ENCODE measurements at regions not wholly inside any gene's neighbourhood (a gene's known extent, or its start where the extent isn't known, plus 50 kb on each side); places are given as distances from the start of the nearest gene placed in this dataset.
"Not testable (repeated sequence)": the region's sequence is repeated elsewhere in the genome, so short reads cannot be mapped to it uniquely, and the experiment has no call there.

DNA sequence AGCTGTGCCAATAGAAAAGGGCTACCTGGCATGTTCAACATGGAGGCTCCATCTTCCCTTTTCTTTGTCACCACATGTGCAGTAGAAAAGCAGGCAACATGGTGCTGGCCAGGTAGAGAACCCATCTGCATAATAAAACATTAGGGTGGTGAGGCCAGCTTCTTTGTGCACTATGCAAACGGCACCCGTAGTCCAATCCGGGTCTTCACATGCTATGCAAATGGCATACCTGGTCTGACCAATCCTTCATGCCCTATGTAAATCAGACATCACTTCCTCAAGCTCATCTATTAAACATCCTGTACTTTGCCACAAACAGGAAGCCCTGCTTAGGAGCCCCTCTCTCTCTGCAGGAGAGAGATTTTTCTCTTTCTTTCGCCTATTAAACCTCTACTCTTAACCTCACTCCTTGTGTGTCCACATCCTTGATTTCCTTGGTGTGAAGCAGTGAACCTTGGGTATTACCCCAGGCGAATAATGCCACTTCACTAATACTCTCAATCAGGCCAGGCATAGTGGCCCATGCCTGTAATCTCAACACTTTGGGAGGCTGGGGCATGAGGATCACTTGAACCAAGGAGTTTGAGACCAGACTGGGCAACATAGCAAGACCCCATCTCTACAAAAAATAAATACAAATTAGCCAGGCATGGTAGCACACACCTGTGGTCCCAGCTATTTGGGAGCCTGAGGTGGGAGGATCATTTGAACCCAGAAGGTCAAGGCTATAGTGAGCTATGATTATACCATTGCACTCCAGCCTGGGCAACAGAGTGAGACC lies 111.3 kb upstream of the MRI1 start:
- no peak for DNase-seq (ENCODE audit: low spot score)

DNA sequence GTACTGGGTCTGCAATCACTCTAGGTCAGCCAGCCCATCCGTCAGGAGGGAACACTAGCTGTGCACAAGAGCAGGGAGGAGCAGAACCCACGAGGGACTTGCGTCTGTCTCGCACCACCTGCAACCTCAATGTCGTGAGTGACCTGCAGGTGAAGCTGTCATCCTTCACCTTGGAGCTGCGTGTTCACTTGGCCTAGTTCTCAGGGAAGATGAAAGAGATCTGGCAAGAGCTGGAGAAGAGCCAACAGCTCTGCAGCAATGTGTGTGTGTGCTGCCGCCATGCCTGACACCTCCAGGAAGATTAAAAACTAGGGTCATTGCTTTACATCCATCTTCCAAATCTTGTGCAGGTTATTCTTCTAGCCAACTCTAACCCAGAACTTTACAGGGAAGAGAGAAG lies 117.6 kb upstream of the MRI1 start:
- no peak for DNase-seq (ENCODE audit: low spot score)

DNA sequence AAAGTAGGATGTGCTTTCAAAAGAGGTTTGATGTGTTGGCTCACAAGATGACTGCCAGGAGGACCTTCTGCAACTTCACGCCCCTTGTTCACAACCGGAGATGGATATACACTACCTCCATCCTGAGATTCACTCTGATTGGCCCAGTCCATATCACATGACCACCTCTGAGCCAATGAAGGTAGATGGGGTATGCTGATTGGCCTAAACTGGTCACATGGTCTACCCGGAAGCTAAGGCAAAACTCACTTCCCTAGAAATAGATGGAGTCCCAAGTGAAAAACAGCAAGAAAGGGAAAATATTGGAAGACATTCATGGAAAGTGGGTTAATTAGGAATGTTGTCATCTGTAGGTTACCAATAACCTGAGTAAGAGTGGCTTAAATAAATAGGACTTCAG lies 119.7 kb upstream of the MRI1 start:
- DNase-seq (ENCODE audit: low spot score), result peak; percentile 18

DNA sequence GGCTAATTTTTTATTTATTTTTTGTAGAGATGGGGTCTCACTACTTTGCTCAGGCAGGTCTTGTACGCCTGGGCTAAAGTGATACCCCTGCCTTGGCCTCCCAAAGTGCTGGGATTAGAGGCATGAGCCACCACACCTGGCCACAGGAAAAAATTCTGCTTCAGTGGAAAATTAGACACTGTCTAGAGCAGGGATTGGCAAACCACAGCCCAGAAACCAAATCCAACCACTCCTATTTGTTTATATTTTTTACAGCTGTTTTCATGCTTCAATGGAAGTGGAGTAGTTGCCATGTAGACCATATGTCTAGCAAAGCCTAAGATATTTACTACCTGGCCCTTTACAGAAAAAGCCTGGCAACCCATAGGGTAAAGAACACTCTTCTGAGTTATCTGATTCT lies 123.7 kb upstream of the MRI1 start:
- no peak for DNase-seq (ENCODE audit: low spot score)

DNA sequence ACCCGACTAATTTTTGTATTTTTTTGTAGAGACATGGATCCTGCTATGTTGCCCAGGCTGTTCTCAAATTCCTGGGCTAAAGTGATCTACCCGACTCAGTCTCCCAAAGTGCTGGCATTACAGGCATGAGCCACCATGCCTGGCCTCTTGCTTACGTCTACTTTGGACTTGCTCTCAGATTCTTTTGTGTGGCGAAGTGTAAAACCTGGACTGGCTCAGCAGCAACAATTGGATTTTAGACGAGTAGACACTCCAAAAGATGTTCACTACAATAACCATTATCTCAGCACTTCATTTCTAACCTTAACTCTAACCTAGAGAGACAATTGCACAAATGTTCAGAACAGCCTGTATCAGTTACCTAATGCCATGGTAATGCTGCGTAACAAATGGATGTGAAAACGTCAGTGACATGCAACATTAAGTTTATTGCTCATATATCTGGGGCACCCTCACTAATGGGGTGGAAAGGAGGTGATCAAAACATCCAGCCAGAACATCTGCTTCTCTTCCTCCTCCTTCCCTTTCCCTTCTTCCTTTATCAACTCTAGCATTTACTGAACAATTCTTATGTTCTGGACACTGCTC lies 124.9 kb upstream of the MRI1 start:
- DNase-seq (ENCODE audit: low spot score), result no peak

DNA sequence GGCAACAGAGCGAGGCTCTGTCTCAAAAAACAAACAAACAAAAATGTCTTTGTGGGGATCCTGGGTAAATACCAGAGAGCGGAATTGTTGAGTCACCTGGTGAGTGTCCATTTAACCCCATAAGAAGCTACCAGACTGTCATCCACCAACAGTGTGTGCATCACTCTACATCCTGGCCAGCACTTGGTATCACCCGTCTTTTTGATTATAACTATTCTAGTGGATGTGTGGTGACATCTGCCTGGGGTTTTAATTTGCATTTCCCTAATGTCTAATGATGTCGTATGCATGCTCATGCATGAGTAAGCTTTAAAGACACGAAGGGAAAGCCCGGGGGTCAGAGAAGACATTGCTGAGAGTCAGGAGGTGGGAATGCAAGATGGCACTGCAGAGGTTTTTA lies 126.7 kb upstream of the MRI1 start:
- DNase-seq (ENCODE audit: low spot score), result no peak

DNA sequence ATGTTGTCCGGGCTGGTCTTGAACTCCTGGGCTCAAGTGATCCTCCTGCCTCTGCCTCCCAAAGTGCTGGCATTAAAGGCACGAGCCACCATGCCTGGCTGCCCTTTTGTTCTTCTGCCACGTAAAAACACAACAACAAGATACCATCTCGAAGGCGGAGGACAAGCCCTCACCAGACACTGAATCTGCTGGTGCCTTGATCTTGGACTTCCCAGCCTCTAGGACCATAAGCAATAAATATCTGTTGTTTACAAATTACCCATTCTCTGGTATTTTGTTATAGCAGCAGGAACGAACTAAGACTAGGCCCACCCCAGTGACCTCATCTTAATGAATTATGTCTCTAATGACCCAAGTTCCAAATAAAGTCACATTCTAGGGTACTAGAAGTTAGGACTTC lies 128.4 kb upstream of the CACNA1A start:
- DNase-seq (ENCODE audit: low spot score), result no peak

DNA sequence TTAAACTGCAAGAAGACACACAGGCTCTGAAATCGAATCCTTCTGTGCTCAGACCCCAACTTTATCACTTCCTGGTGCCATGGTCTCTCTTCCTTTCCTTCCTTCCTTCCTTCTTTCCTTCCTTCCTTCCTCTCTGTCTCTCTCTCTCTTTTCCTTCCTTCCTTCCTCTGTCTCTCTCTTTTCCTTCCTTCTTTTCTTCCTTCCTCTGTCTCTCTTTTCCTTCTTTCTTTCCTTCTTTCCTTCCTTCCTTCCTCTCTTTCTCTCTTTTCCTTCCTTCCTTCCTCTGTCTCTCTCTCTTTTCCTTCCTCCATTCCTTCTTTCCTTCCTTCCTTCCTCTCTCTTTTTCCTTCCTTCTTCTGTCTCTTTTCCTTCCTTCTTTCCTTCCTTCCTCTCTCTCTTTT lies 127.2 kb upstream of the CACNA1A start:
- DNase-seq (ENCODE audit: low spot score), result no peak

DNA sequence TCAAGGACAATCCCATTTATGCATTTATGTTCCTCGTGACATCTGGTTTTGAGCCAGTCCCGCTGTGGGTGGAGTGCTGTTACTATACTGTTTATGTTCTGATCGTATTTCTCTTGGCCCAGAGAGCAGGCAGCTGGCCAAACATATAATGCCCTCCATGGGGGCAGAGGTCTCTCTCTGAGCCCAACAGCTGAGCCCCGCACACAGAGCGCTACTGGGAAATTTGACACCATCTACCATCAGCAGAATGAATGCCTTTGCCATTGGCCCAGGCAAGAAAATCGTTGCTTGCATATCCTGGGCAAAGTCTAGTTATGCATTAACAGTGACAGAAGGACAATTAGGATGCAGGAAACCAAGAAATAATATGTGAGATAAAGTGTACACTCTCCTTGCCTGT lies 126.8 kb upstream of the CACNA1A start:
- DNase-seq (ENCODE audit: low spot score), result no peak

DNA sequence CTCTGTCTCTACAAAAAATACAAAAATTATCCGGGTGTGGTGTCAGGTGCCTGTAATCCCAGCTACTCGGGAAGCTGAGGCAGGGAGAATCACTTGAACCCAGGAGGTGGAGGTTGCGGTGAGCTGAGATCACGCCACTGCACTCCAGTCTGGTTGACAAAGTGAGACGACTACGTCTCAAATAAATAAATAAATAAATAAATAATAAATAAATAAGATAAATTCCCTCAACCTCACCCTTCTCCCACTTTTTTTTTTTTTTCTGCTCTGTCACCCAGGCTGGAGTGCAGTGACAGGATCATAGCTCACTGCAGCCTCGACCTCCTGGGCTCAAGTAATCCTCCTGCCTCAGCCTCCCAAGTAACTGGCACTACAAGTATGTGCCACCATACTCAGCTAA lies 125.9 kb upstream of the CACNA1A start:
- DNase-seq (ENCODE audit: low spot score), result not testable (repeated sequence)

DNA sequence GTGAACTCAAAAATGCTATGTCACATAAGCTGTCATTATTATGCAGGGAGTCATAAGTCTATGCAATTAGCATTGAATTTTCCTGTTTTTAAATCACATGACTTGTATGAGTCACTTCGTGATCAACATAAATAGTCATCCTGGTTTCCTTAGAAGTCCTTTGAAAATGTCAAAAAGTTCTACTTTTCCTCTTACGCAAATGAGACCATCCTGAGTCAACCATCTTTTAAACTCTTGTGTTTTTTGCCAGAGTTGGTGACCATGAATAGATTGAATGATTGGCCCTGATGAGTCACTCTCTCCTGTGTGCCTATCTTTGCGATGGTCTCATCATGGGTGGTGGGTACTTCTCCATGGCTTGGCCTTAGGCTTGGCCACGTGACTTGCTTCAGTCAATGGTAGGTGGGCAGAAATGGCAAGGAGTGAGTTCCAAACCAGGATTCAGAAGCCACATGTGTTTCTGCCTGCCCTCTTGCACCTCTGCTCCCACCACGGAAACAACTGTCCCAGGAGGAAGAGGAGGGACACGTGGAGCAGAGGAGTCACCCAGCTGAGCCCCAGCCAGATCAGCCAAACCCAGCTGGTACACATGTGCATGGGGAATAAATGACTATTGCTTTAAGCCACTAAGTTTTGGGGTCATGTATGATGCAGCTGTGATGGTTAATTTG lies 123.5 kb upstream of the CACNA1A start:
- no peak for DNase-seq (ENCODE audit: low spot score)

DNA sequence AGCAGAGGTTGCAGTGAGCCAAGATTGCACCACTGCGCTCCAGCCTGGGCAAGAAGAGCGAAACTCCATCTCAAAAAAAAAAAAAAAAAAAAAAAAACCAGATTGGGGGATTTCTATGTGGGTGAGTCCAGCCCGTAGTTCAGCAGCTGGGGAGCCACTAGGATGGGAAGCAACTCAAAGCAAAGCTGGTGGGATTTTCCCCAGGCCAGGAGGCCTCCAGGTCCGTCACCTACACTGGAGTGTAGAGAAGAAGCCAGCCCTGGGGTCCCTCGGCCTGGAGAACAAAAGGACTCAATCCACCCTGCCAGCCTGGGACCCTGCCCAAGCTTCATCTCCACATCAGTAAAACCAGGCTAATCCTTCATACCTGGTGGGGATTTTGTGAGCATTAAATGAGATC lies 121.3 kb upstream of the CACNA1A start:
- no peak for DNase-seq (ENCODE audit: low spot score)

DNA sequence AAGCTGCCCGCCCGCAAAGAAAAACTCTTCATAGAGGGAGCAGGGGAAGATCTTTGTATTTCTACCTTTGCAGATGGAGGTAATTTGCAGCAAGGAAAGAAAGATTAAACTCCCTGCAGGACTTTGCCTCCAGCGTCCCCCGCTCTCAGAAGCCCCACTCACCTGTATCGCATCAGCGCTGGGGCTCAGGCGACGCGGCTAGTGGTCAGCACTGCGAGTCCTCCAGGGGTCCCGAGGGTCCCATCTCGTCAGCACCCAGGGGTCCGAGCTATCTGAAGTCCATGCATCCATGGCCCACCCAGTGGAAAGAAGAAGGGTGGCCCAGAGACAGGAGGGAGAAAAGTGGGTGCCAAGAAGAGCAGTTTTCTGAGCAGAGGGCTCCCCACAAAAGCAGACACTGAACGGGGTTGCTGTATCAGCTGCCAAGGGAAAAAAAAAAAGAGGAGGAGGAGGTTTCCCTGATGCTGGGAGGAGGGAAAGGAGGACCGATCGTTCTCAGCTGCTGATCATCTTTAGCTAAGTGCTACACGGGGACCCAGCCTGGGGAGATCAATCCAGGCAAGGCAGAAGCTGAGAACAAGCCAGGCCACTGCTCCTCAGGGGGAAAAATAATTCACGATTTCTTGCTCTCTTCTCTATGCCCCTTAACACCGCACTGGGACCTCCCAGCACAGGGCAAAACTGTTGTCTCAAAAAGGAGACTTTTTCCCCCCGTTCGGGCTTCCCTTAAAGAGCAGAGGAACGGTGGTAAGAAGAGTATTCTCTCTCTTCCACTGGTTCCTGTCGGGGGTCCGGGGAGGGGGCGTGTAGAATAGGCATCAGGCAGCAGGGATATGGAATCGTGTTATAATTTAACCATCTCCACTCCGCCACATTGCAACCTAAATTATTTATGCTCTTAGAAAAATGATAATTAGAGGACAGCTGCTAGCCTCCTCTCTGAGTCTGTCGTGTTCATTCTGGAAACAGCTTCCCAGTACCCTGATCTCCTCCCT lies 117.7 kb upstream of the CACNA1A start:
- DNase-seq (ENCODE audit: low spot score), result no peak

DNA sequence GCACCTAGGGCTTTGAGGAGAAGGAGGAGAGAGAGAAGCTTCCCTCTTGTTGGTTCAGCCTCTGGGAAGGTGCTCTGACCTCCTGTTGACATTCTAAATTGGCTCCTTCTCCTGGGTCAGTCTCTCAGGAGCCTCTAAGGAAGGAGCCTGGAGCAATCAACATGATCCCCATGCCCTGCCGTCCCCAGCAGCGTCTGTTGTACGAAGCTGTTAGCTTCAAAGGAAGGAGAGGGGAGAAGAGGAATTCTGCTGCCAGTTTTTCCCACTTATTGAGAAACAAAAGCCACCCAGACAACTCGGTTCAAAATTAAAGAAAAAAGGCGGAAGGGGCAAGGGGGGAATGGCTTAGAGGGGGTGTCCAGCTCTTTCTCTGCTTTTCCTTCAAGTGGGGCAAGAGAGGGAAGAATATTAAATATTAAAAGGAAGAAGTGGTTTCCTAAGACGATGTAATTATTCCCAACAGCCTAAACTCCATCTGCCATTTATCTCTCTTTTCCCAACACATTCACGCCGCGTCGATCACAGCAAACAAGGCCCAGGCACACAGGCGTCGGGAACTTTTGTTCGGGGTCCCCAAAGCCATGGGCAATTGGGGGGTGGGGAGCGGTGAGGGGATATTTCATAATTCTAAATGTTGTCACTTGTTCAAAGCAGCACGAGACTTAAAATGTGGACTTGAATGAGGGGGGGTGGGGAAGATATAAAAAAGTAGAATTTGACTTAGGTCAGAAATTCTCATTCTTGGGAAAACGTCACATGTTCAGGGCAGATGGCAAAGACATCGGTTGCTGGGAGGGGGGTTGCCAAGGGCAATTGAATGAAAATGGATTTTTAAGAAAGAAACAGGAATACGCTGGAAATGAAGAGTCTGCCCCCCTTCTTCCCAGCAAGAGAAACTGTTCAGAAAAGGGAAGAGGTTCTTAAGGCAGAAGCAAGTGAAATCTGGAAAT lies 116.8 kb upstream of the CACNA1A start:
- DNase-seq (ENCODE audit: low spot score), result no peak

DNA sequence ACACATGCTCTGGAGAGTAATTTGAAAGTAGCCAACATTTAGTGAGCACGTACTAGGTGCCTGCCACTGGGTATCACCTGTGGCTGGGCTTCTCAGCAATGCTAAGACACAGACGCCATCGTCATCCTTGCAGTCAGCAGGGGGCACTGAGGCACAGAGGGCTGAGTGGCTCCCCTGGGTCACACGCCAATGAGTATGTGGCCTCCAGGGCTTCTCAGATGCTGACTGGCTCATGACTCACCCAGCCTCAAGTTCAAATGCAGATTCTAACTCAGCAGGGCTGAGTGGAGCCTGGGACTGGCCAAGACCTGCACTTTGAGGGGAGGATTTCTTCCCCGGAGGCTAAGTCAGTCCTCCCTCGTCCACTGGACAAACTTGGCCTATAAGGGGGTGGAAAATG lies 115.1 kb upstream of the CACNA1A start:
- no peak for DNase-seq (ENCODE audit: low spot score)

DNA sequence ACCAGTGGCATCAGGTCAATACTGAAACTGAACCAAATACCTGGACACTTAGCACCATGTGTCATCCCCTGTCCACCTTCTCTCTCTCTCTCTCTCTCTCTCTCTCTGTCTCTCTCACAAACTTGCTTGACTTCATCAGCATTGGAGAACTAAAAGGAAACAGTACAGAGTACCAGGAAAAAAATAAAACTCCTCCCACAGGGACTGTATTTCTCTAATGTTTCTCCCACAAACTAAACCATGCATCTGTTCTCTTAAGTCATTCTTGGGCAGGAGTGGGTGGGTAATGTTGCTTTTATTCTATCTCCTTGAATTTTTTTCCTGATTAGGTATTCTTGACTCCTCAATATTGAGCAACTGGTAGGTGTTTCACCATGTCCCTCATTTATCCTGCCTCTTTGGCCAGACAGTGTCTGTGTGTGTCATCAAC lies 112.9 kb upstream of the CACNA1A start:
- no peak for DNase-seq (ENCODE audit: low spot score)

DNA sequence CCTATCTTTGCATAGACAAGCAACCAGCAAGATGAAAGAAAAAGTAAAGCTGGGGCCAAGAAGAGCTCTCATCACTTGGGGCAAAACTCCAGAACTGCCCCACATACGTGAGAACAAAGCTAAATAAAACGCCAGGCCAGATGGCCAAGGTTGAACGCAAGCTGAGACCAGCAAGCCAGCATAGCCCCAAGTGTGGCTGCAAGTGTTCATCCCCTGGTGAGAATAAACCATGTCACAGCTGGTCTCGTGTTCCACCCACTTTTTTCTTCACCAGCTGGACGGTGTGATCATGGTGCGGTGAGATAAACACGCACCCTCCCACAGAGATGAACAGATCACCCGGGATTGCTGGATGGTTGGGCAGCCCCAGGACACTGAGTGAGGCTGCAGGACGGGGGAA lies 109.6 kb upstream of the CACNA1A start:
- no peak for DNase-seq (ENCODE audit: low spot score)

DNA sequence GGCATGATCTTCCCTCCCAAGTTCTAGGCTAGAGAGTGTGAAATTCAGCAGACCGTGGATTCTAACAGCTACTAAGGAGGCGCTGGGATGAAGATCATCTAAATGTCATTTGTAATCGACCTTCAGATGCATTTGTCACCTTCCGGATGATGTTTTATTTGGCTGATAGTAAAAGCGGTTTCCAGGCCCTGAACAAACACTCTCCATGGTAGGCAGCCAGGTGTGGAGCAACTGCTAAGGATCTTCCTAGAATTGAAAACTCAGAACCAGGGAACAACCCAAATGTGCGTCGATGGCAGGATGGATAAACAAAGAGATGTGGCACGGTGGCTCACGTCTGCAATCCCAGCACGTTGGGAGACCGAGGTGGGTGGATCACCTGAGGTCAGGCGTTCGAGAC lies 107.2 kb upstream of the CACNA1A start:
- DNase-seq (ENCODE audit: low spot score), result no peak

DNA sequence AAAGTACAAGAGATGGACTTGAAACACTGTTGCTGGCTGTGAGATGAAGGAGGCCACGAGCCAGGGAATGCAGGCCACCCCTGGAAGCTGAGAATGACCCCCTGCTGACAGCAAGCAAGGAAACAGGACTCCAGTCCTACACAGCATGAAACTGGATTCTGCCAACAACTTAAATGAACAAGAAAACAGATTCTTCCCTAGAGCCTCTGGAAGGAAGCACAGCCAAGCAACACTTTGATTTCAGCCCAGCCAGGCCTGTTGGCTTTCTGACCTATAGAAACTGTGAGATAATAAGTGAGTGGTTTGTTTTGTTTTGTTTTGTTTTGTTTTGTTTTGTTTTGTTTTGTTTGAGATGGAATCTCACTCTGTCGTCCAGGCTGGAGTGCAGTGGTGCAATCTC lies 105.3 kb upstream of the CACNA1A start:
- no peak for DNase-seq (ENCODE audit: low spot score)

DNA sequence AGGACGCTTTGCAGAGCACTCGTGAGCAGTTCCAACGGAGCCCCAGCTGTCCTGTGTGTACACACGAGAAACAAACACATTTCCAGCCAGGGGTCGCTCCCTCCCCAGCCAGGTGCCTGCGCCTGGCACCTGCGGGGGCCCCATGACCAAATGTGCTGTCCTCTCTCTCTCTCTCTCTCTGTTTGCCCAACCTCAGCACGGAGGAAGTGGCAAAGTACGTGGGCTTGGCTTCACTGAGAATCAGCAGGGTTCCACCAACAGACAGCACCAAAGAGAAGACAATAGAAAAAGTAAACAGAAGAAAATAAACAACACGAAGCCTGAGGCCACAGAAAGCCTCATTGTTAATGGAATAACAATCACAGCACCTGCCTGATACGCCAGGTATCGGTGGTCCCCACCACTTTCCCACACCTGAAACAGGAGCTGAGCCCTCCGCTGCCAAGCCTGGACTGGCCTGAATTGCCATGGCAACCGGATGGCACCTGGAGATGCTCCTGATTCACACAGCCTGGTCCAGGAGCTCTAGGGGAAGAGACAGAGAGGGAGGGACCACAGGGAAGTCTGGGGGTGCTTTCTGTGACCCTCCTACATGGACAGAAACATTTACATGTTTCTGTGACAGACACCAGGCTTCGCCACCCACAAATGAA lies 103.9 kb upstream of the CACNA1A start:
- DNase-seq (ENCODE audit: low spot score), result no peak
